HEK293T (cell line): ENCODE measurements at regions not wholly inside any gene's neighbourhood (a gene's known extent, or its start where the extent isn't known, plus 50 kb on each side); places are given as distances from the start of the nearest gene placed in this dataset.

ENCODE experiments used
- CTCF ChIA-PET: fragments of 350-600 bp; formaldehyde crosslinking; extraction: SDS; loops from one replicate; lab custom pipeline; 2021; ENCODE audit warnings: antibody characterized with exemption, inconsistent platforms; lab: Yijun Ruan, JAX
- POLR2A ChIA-PET: fragments of 350-600 bp; formaldehyde crosslinking; extraction: SDS; loops from one replicate; lab custom pipeline; 2020; ENCODE audit warnings: antibody characterized with exemption, inconsistent platforms; lab: Yijun Ruan, JAX
- DNase-seq: peaks from one replicate; pipeline ENCODE4 v3.0.0; 2012; ENCODE audit warnings: mixed read lengths; ENCODE audit errors: extremely low spot score
- ARNT ChIP-seq: fragments of 450-650 bp; IDR thresholded peaks from 2 replicates; pipeline ENCODE4 v1.6.1; 2017; ENCODE audit warnings: mild to moderate bottlenecking
- BHLHE40 ChIP-seq: fragments of 450-650 bp; IDR thresholded peaks from 2 replicates; pipeline ENCODE4 v1.6.1; 2016; ENCODE audit warnings: mild to moderate bottlenecking, moderate library complexity, borderline replicate concordance
- CTBP1 ChIP-seq: fragments of 450-650 bp; IDR thresholded peaks from 2 replicates; pipeline ENCODE4 v1.6.1; 2016; ENCODE audit warnings: borderline replicate concordance
- ELF4 ChIP-seq: fragments of 450-650 bp; IDR thresholded peaks from 2 replicates; pipeline ENCODE4 v1.6.1; 2017; ENCODE audit warnings: antibody characterized with exemption
- FOXA1 ChIP-seq: fragments of 450-650 bp; IDR thresholded peaks from 2 replicates; pipeline ENCODE4 v1.6.1; 2016; ENCODE audit warnings: mild to moderate bottlenecking
- FOXK2 ChIP-seq: fragments of 450-650 bp; IDR thresholded peaks from 2 replicates; pipeline ENCODE4 v1.6.1; 2016; ENCODE audit warnings: mild to moderate bottlenecking
- FOXM1 ChIP-seq: fragments of 450-650 bp; IDR thresholded peaks from 2 replicates; pipeline ENCODE4 v1.6.1; 2017; ENCODE audit warnings: mild to moderate bottlenecking, borderline replicate concordance
- HDGF ChIP-seq: fragments of 450-650 bp; IDR thresholded peaks from 2 replicates; pipeline ENCODE4 v1.6.1; 2017; ENCODE audit warnings: antibody characterized with exemption, borderline replicate concordance
- L3MBTL2 ChIP-seq: fragments of 450-650 bp; conservative IDR thresholded peaks from 2 replicates; pipeline ENCODE4 v1.6.1; 2016; ENCODE audit warnings: mild to moderate bottlenecking
- LEF1 ChIP-seq: fragments of 450-650 bp; IDR thresholded peaks from 2 replicates; pipeline ENCODE4 v1.6.1; 2017; ENCODE audit warnings: mild to moderate bottlenecking, borderline replicate concordance
- NFRKB ChIP-seq: fragments of 450-650 bp; IDR thresholded peaks from 2 replicates; pipeline ENCODE4 v1.6.1; 2016; ENCODE audit warnings: mild to moderate bottlenecking, moderate library complexity
- PKNOX1 ChIP-seq: fragments of 450-650 bp; IDR thresholded peaks from 2 replicates; pipeline ENCODE4 v1.6.1; 2016
- SP1 ChIP-seq: fragments of 450-650 bp; IDR thresholded peaks from 2 replicates; pipeline ENCODE4 v1.6.1; 2017
- SUZ12 ChIP-seq: fragments of 450-650 bp; IDR thresholded peaks from 2 replicates; pipeline ENCODE4 v1.6.1; 2016; ENCODE audit warnings: mild to moderate bottlenecking
- TARDBP ChIP-seq: fragments of 450-650 bp; IDR thresholded peaks from 2 replicates; pipeline ENCODE4 v1.6.1; 2016
- ZNF384 ChIP-seq: fragments of 450-650 bp; IDR thresholded peaks from 2 replicates; pipeline ENCODE4 v1.6.1; 2016

- no peak for TF ChIP-seq FOXM1
- TF ChIP-seq FOXA1: no peak
- no peak for TF ChIP-seq HDGF
- TF ChIP-seq SUZ12: no peak
- TF ChIP-seq PKNOX1: no peak
- no peak for TF ChIP-seq ZNF384
- TF ChIP-seq SP1: no peak
- TF ChIP-seq ELF4: no peak
- TF ChIP-seq CTBP1: no peak
- no peak for TF ChIP-seq BHLHE40
- TF ChIP-seq LEF1: no peak
- TF ChIP-seq FOXK2: no peak
- TF ChIP-seq ARNT: no peak
- no peak for TF ChIP-seq L3MBTL2
- DNase-seq: no peak
- ChIA-PET POLR2A (no interaction called here), CTCF (no interaction called here)
These were observed 469.8 kb downstream of the USP25 start for GRCh38 chr21:16199539-16199938.

- ChIA-PET POLR2A (no interaction called here), CTCF (no interaction called here)
- DNase-seq: no peak
- TF ChIP-seq PKNOX1: no peak
- TF ChIP-seq CTBP1: no peak
- no peak for TF ChIP-seq ELF4
- TF ChIP-seq FOXM1: no peak
- TF ChIP-seq LEF1: no peak
- no peak for TF ChIP-seq TARDBP
- no peak for TF ChIP-seq SP1
- TF ChIP-seq BHLHE40: no peak
- no peak for TF ChIP-seq NFRKB
- TF ChIP-seq FOXA1: no peak
These were observed 471.9 kb downstream of the USP25 start for GRCh38 chr21:16201718-16202117.

GRCh38 chr21:16205527-16205926, 475.7 kb downstream of the USP25 start:
- DNase-seq: no peak
- POLR2A ChIA-PET: interaction anchor here (0.7 to 0.9 kb wide), 2 partner anchors 12 to 48 kb away, joined by 3 read pairs; no protein-coding TSS in a partner anchor
- CTCF ChIA-PET: no interaction called here
- TF ChIP-seq FOXM1: no peak
- no peak for TF ChIP-seq FOXA1
- TF ChIP-seq SUZ12: no peak
- TF ChIP-seq LEF1: no peak
- no peak for TF ChIP-seq FOXK2
- no peak for TF ChIP-seq ELF4
- no peak for TF ChIP-seq PKNOX1

GRCh38 chr21:16211339-16212303, 481.8 kb downstream of the USP25 start:
- POLR2A ChIA-PET: interaction anchor here (0.8 to 2.6 kb wide), 2 partner anchors 17 to 74 kb away, joined by 3 to 5 read pairs; no protein-coding TSS in a partner anchor
- TF ChIP-seq FOXK2 (no peak), FOXA1 (no peak), ARNT (no peak), BHLHE40 (no peak), SUZ12 (no peak)
- CTCF ChIA-PET: no interaction called here
- DNase-seq: no peak

- CTCF ChIA-PET: no interaction called here
- POLR2A ChIA-PET: no interaction called here
- DNase-seq: no peak
- TF ChIP-seq NFRKB: no peak
- TF ChIP-seq BHLHE40: no peak
- TF ChIP-seq FOXM1: no peak
- TF ChIP-seq FOXA1: no peak
- no peak for TF ChIP-seq SP1
These were observed 483.7 kb downstream of the USP25 start for GRCh38 chr21:16213518-16213917.

GRCh38 chr21:16215193-16215592, 485.4 kb downstream of the USP25 start:
- CTCF ChIA-PET: no interaction called here
- TF ChIP-seq FOXA1: no peak
- no peak for TF ChIP-seq CTBP1
- no peak for TF ChIP-seq NFRKB
- TF ChIP-seq SP1: no peak
- no peak for TF ChIP-seq L3MBTL2
- TF ChIP-seq TARDBP: no peak
- TF ChIP-seq LEF1: no peak
- TF ChIP-seq ZNF384: no peak
- TF ChIP-seq FOXM1: no peak
- TF ChIP-seq HDGF: no peak
- TF ChIP-seq FOXK2: no peak
- no peak for TF ChIP-seq PKNOX1
- TF ChIP-seq BHLHE40: no peak
- TF ChIP-seq SUZ12: no peak
- no peak for TF ChIP-seq ARNT
- TF ChIP-seq ELF4: no peak
- DNase-seq: no peak
- POLR2A ChIA-PET: interaction anchor here (0.6 kb wide), 1 partner anchor 78 kb away, joined by 3 read pairs; no protein-coding TSS in a partner anchor
